ENCODE measurements at regions not wholly inside any gene's neighbourhood (a gene's known extent, or its start where the extent isn't known, plus 50 kb on each side); places are given as distances from the start of the nearest gene placed in this dataset.

- no peak for TF ChIP-seq CTCF (IDR thresholded peaks at IDR 0.05)
- TF ChIP-seq POLR2AphosphoS5 (IDR thresholded peaks at IDR 0.05) = no peak
- TF ChIP-seq POLR2A (IDR thresholded peaks at IDR 0.05) = no peak
Observed at GRCh38 chr5:86257871-86258270, 359.9 kb upstream of the COX7C start.

Data from upper lobe of left lung (tissue), 4 donors.